ENCODE measurements at regions not wholly inside any gene's neighbourhood (a gene's known extent, or its start where the extent isn't known, plus 50 kb on each side); places are given as distances from the start of the nearest gene placed in this dataset.
"Not testable (repeated sequence)": the region's sequence is repeated elsewhere in the genome, so short reads cannot be mapped to it uniquely, and the experiment has no call there.

- H3K27ac ChIP-seq (ENCODE audit: low read length), result no peak overlapping the region
- no peak overlapping the region for H3K4me3 ChIP-seq (ENCODE audit: low read length in 2 of 2)
- H3K9me3 ChIP-seq (ENCODE audit: control insufficient read depth in 2 of 2, low read length in 2 of 2), result no peaks in the 10 kb centered on the region
- H3K4me1 ChIP-seq (ENCODE audit: control insufficient read depth, insufficient read depth, low read length), result no peaks in the 10 kb centered on the region
- no peak overlapping the region for H3K9ac ChIP-seq (ENCODE audit: low read length in 2 of 2)
- H3K27me3 ChIP-seq (ENCODE audit: control insufficient read depth in 1 of 2, insufficient read depth in 2 of 2, low read length in 2 of 2), result no peaks in the 10 kb centered on the region
- no peaks in the 10 kb centered on the region for H3K36me3 ChIP-seq (ENCODE audit: control insufficient read depth in 2 of 2, insufficient read depth in 2 of 2, low read length in 2 of 2)
Observed at GRCh38 chr2:226169751-226170581, 629.7 kb downstream of the IRS1 start.

- no peaks in the 10 kb centered on the region for H3K36me3 ChIP-seq (ENCODE audit: control insufficient read depth in 2 of 2, insufficient read depth in 2 of 2, low read length in 2 of 2)
- no peaks in the 10 kb centered on the region for H3K27me3 ChIP-seq (ENCODE audit: control insufficient read depth in 1 of 2, insufficient read depth in 2 of 2, low read length in 2 of 2)
- H3K4me1 ChIP-seq (ENCODE audit: control insufficient read depth, insufficient read depth, low read length), result no peaks in the 10 kb centered on the region
- no peak overlapping the region for H3K9ac ChIP-seq (ENCODE audit: low read length in 2 of 2)
- H3K9me3 ChIP-seq (ENCODE audit: control insufficient read depth in 2 of 2, low read length in 2 of 2), result no peaks in the 10 kb centered on the region
- no peak overlapping the region for H3K27ac ChIP-seq (ENCODE audit: low read length)
- no peak overlapping the region for H3K4me3 ChIP-seq (ENCODE audit: low read length in 2 of 2)
Observed at GRCh38 chr2:226168496-226169160, 631.0 kb downstream of the IRS1 start.

- H3K9me3 ChIP-seq (ENCODE audit: control insufficient read depth in 2 of 2, low read length in 2 of 2), result no peaks in the 10 kb centered on the region
Observed at GRCh38 chr2:226164512-226164911, 635.1 kb downstream of the IRS1 start.

GRCh38 chr2:226160617-226161016, 639.0 kb downstream of the IRS1 start:
- not testable (repeated sequence) for H3K9ac ChIP-seq (ENCODE audit: low read length in 2 of 2); H3K36me3 ChIP-seq (ENCODE audit: control insufficient read depth in 2 of 2, insufficient read depth in 2 of 2, low read length in 2 of 2); H3K27ac ChIP-seq (ENCODE audit: low read length); H3K4me1 ChIP-seq (ENCODE audit: control insufficient read depth, insufficient read depth, low read length); H3K27me3 ChIP-seq (ENCODE audit: control insufficient read depth in 1 of 2, insufficient read depth in 2 of 2, low read length in 2 of 2); H3K4me3 ChIP-seq (ENCODE audit: low read length in 2 of 2); H3K9me3 ChIP-seq (ENCODE audit: control insufficient read depth in 2 of 2, low read length in 2 of 2)

More at GRCh38 chr2:226164512-226164911, 635.1 kb downstream of the IRS1 start:
- Histone ChIP-seq H3K4me1 (ENCODE audit: control insufficient read depth, insufficient read depth, low read length) (no peaks in the 10 kb centered on the region), H3K36me3 (ENCODE audit: control insufficient read depth in 2 of 2, insufficient read depth in 2 of 2, low read length in 2 of 2) (no peaks in the 10 kb centered on the region), H3K4me3 (ENCODE audit: low read length in 2 of 2) (no peak overlapping the region), H3K27ac (ENCODE audit: low read length) (no peak overlapping the region), H3K27me3 (ENCODE audit: control insufficient read depth in 1 of 2, insufficient read depth in 2 of 2, low read length in 2 of 2) (no peaks in the 10 kb centered on the region), H3K9ac (ENCODE audit: low read length in 2 of 2) (no peak overlapping the region)

GRCh38 chr2:226159875-226160479, 639.6 kb downstream of the IRS1 start:
- Histone ChIP-seq H3K27me3 (ENCODE audit: control insufficient read depth in 1 of 2, insufficient read depth in 2 of 2, low read length in 2 of 2) (no peaks in the 10 kb centered on the region), H3K9ac (ENCODE audit: low read length in 2 of 2) (no peak overlapping the region), H3K4me1 (ENCODE audit: control insufficient read depth, insufficient read depth, low read length) (no peaks in the 10 kb centered on the region), H3K9me3 (ENCODE audit: control insufficient read depth in 2 of 2, low read length in 2 of 2) (no peaks in the 10 kb centered on the region), H3K4me3 (ENCODE audit: low read length in 2 of 2) (no peak overlapping the region), H3K36me3 (ENCODE audit: control insufficient read depth in 2 of 2, insufficient read depth in 2 of 2, low read length in 2 of 2) (no peaks in the 10 kb centered on the region), H3K27ac (ENCODE audit: low read length) (no peak overlapping the region)

GRCh38 chr2:226158940-226159339, 640.7 kb downstream of the IRS1 start:
- no peak overlapping the region for H3K4me3 ChIP-seq (ENCODE audit: low read length in 2 of 2)
- no peaks in the 10 kb centered on the region for H3K36me3 ChIP-seq (ENCODE audit: control insufficient read depth in 2 of 2, insufficient read depth in 2 of 2, low read length in 2 of 2)
- no peaks in the 10 kb centered on the region for H3K27me3 ChIP-seq (ENCODE audit: control insufficient read depth in 1 of 2, insufficient read depth in 2 of 2, low read length in 2 of 2)
- no peaks in the 10 kb centered on the region for H3K9me3 ChIP-seq (ENCODE audit: control insufficient read depth in 2 of 2, low read length in 2 of 2)
- no peak overlapping the region for H3K9ac ChIP-seq (ENCODE audit: low read length in 2 of 2)
- H3K27ac ChIP-seq (ENCODE audit: low read length), result no peak overlapping the region
- no peaks in the 10 kb centered on the region for H3K4me1 ChIP-seq (ENCODE audit: control insufficient read depth, insufficient read depth, low read length)

GRCh38 chr2:226158229-226158628, 641.4 kb downstream of the IRS1 start:
- H3K4me3 ChIP-seq (ENCODE audit: low read length in 2 of 2), result no peak overlapping the region
- H3K4me1 ChIP-seq (ENCODE audit: control insufficient read depth, insufficient read depth, low read length), result no peaks in the 10 kb centered on the region
- no peaks in the 10 kb centered on the region for H3K36me3 ChIP-seq (ENCODE audit: control insufficient read depth in 2 of 2, insufficient read depth in 2 of 2, low read length in 2 of 2)
- no peaks in the 10 kb centered on the region for H3K27me3 ChIP-seq (ENCODE audit: control insufficient read depth in 1 of 2, insufficient read depth in 2 of 2, low read length in 2 of 2)
- H3K27ac ChIP-seq (ENCODE audit: low read length), result no peak overlapping the region
- H3K9me3 ChIP-seq (ENCODE audit: control insufficient read depth in 2 of 2, low read length in 2 of 2), result no peaks in the 10 kb centered on the region
- no peak overlapping the region for H3K9ac ChIP-seq (ENCODE audit: low read length in 2 of 2)

GRCh38 chr2:226155093-226155875, 644.3 kb downstream of the IRS1 start:
- no peaks in the 10 kb centered on the region for H3K4me1 ChIP-seq (ENCODE audit: control insufficient read depth, insufficient read depth, low read length)
- no peaks in the 10 kb centered on the region for H3K27me3 ChIP-seq (ENCODE audit: control insufficient read depth in 1 of 2, insufficient read depth in 2 of 2, low read length in 2 of 2)
- no peaks in the 10 kb centered on the region for H3K36me3 ChIP-seq (ENCODE audit: control insufficient read depth in 2 of 2, insufficient read depth in 2 of 2, low read length in 2 of 2)
- H3K9ac ChIP-seq (ENCODE audit: low read length in 2 of 2), result no peak overlapping the region
- H3K4me3 ChIP-seq (ENCODE audit: low read length in 2 of 2), result no peak overlapping the region
- H3K9me3 ChIP-seq (ENCODE audit: control insufficient read depth in 2 of 2, low read length in 2 of 2), result no peaks in the 10 kb centered on the region
- H3K27ac ChIP-seq (ENCODE audit: low read length), result no peak overlapping the region

GRCh38 chr2:226154610-226155009, 645.0 kb downstream of the IRS1 start:
- no peaks in the 10 kb centered on the region for H3K4me1 ChIP-seq (ENCODE audit: control insufficient read depth, insufficient read depth, low read length)
- no peak overlapping the region for H3K4me3 ChIP-seq (ENCODE audit: low read length in 2 of 2)
- H3K36me3 ChIP-seq (ENCODE audit: control insufficient read depth in 2 of 2, insufficient read depth in 2 of 2, low read length in 2 of 2), result no peaks in the 10 kb centered on the region
- H3K27ac ChIP-seq (ENCODE audit: low read length), result no peak overlapping the region
- no peaks in the 10 kb centered on the region for H3K27me3 ChIP-seq (ENCODE audit: control insufficient read depth in 1 of 2, insufficient read depth in 2 of 2, low read length in 2 of 2)
- H3K9me3 ChIP-seq (ENCODE audit: control insufficient read depth in 2 of 2, low read length in 2 of 2), result no peaks in the 10 kb centered on the region
- no peak overlapping the region for H3K9ac ChIP-seq (ENCODE audit: low read length in 2 of 2)

GRCh38 chr2:226153553-226153952, 646.1 kb downstream of the IRS1 start:
- no peak overlapping the region for H3K9ac ChIP-seq (ENCODE audit: low read length in 2 of 2)
- H3K36me3 ChIP-seq (ENCODE audit: control insufficient read depth in 2 of 2, insufficient read depth in 2 of 2, low read length in 2 of 2), result no peaks in the 10 kb centered on the region
- no peaks in the 10 kb centered on the region for H3K9me3 ChIP-seq (ENCODE audit: control insufficient read depth in 2 of 2, low read length in 2 of 2)
- no peaks in the 10 kb centered on the region for H3K4me1 ChIP-seq (ENCODE audit: control insufficient read depth, insufficient read depth, low read length)
- no peaks in the 10 kb centered on the region for H3K27me3 ChIP-seq (ENCODE audit: control insufficient read depth in 1 of 2, insufficient read depth in 2 of 2, low read length in 2 of 2)
- H3K27ac ChIP-seq (ENCODE audit: low read length), result no peak overlapping the region
- H3K4me3 ChIP-seq (ENCODE audit: low read length in 2 of 2), result no peak overlapping the region
